Naive thymus-derived CD4-positive, alpha-beta T cell (primary cell): ENCODE measurements at regions not wholly inside any gene's neighbourhood (a gene's known extent, or its start where the extent isn't known, plus 50 kb on each side); places are given as distances from the start of the nearest gene placed in this dataset.

Experiments
- ATAC-seq: fragments of 150-1000 bp; cut with Tn5 transposase; 2 replicates; pipeline ENCODE4 v1.10.0; 2021; ENCODE audit warnings: mild to moderate bottlenecking, moderate library complexity
- CTCF ChIA-PET: fragments of 350-600 bp; sonication (Branson Sonifier 250); formaldehyde crosslinking; loops from one replicate; lab custom pipeline; 2021; ENCODE audit warnings: antibody characterized with exemption; lab: Charles Lee
- POLR2A ChIA-PET: fragments of 350-600 bp; sonication (Branson Sonifier 250); formaldehyde crosslinking; loops from one replicate; lab custom pipeline; 2021; ENCODE audit warnings: antibody characterized with exemption, inconsistent platforms; lab: Charles Lee
- DNase-seq, 9 donors: peaks; one replicate each; pipeline versions ENCODE4 v3.0.0 to v3.0.0-alpha.2; 2020 to 2022; ENCODE audit warnings: mixed read lengths in 1 of 9
- H3K27ac ChIP-seq: one replicate; pipeline ENCODE4 v1.7.0; 2013; ENCODE audit warnings: mild to moderate bottlenecking, low read depth, low read length, moderate library complexity
- H3K27me3 ChIP-seq, 2 donors: one replicate each; pipeline ENCODE4 v1.7.0; 2013; ENCODE audit warnings: low read length in 2 of 2, mild to moderate bottlenecking in 2 of 2, moderate library complexity in 2 of 2; ENCODE audit not compliant: control insufficient read depth in 2 of 2, insufficient read depth in 2 of 2
- H3K36me3 ChIP-seq, 3 experiments: 1 replicate in 2 of 3; 2 replicates in 1 of 3; pipeline ENCODE4 v1.7.0; 2013; ENCODE audit warnings: low read length in 3 of 3, mild to moderate bottlenecking in 3 of 3, moderate library complexity in 1 of 3; ENCODE audit not compliant: insufficient read depth in 3 of 3, control insufficient read depth in 2 of 3
- H3K4me1 ChIP-seq, 2 donors: one replicate each; pipeline ENCODE4 v1.7.0; 2013; ENCODE audit warnings: low read length in 2 of 2, mild to moderate bottlenecking in 2 of 2, moderate library complexity in 1 of 2; ENCODE audit not compliant: control insufficient read depth in 2 of 2, insufficient read depth in 2 of 2
- H3K4me3 ChIP-seq: 2 replicates; pipeline ENCODE4 v1.7.0; 2013; ENCODE audit warnings: mild to moderate bottlenecking, low read length
- H3K9me3 ChIP-seq, 3 experiments: 1 replicate in 2 of 3; 2 replicates in 1 of 3; pipeline ENCODE4 v1.7.0; 2013; ENCODE audit warnings: low read length in 3 of 3; ENCODE audit not compliant: control insufficient read depth in 2 of 3
- H3K27ac Mint-ChIP-seq, 9 donors: one replicate each; pipeline ENCODE4 v1.8.0; 2020 to 2022; ENCODE audit warnings: mixed read lengths in 9 of 9, mild to moderate bottlenecking in 8 of 9, moderate library complexity in 5 of 9, inconsistent platforms in 2 of 9
- H3K27me3 Mint-ChIP-seq, 5 donors: one replicate each; pipeline ENCODE4 v1.8.0; 2021 to 2022; ENCODE audit warnings: mixed read lengths in 5 of 5, mild to moderate bottlenecking in 1 of 5
- H3K36me3 Mint-ChIP-seq, 5 donors: one replicate each; pipeline ENCODE4 v1.8.0; 2020 to 2022; ENCODE audit warnings: mixed read lengths in 5 of 5, mild to moderate bottlenecking in 3 of 5, inconsistent platforms in 1 of 5
- H3K4me1 Mint-ChIP-seq, 7 donors: one replicate each; pipeline ENCODE4 v1.8.0; 2020 to 2022; ENCODE audit warnings: mixed read lengths in 7 of 7, mild to moderate bottlenecking in 3 of 7, inconsistent platforms in 1 of 7
- H3K4me3 Mint-ChIP-seq, 10 donors: one replicate each; pipeline ENCODE4 v1.8.0; 2020 to 2022; ENCODE audit warnings: mild to moderate bottlenecking in 10 of 10, mixed read lengths in 10 of 10, moderate library complexity in 6 of 10, inconsistent platforms in 2 of 10
- H3K9me3 Mint-ChIP-seq, 11 donors: one replicate each; pipeline ENCODE4 v1.8.0; 2020 to 2022; ENCODE audit warnings: mixed read lengths in 11 of 11, mild to moderate bottlenecking in 4 of 11, inconsistent platforms in 1 of 11, moderate library complexity in 1 of 11
- intact Hi-C, 2 donors: fragments of 100-400 bp; cut with micrococcal nuclease; formaldehyde crosslinking; loops; one replicate each; pipeline ENCODE4 v1.15.1; 2023

DNA sequence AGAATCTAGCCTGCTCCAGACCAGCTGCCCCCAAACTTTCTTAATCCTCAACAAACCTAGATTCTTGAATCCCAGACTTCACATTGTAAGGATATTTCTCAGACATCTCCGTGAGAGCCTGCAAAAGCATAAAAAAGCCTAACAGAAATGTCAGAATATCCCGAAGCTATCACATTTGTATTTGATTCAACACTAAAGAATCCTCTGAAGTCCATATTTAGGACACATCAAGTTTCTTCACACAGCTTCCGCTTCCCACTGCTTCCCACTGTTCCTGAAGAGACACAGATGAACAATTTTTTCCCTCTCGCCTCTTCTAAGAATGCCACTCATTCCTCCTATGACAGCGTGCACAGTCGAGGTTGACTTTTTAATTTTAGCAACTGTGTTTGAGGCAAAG, 396.2 kb upstream of the IGFBP3 start:
- ATAC-seq: no peak
- Mint-ChIP-seq H3K9me3 (peaks cover 0 to 16% (median 2%) of the 10 kb centered on the region in 11 donors), H3K36me3 (no peaks in the 10 kb centered on the region), H3K27me3 (peaks cover 0 to 4% (median 0%) of the 10 kb centered on the region in 5 donors), H3K4me1 (no peaks in the 10 kb centered on the region), H3K27ac (no peak overlapping the region), H3K4me3 (no peak overlapping the region)
- H3K4me1 ChIP-seq: no peaks in the 10 kb centered on the region
- no peak for DNase-seq
- no peaks in the 10 kb centered on the region for H3K36me3 ChIP-seq
- H3K9me3 ChIP-seq: no peaks in the 10 kb centered on the region
- H3K27me3 ChIP-seq: no peaks in the 10 kb centered on the region
- no peak overlapping the region for H3K4me3 ChIP-seq
- ChIA-PET POLR2A (no interaction called here), CTCF (no interaction called here)
- no peak overlapping the region for H3K27ac ChIP-seq
- intact Hi-C loops: no loop called here

DNA sequence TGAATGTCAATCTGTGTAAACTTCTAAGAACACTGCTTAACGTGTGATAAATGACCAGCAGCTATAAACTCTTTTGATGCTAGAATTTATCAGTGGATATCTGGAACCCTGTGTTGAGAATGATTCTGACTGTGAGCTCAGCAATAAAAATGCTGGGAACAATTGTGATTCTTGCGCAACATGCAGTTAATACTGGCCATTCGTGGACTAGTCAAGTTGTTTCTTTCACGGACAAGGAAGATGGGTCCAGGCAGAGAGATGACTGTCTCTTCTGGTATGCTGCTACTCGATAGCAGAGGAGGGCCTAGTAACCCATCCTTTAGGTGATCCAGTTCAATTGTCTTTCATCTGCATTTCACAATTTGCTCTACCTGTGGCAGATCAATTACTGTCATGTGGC, 394.8 kb upstream of the IGFBP3 start:
- no peak for DNase-seq
- Mint-ChIP-seq H3K4me3 (no peak overlapping the region), H3K36me3 (no peaks in the 10 kb centered on the region), H3K27me3 (peaks cover 0 to 4% (median 0%) of the 10 kb centered on the region in 5 donors), H3K9me3 (peaks cover 0 to 12% (median 1%) of the 10 kb centered on the region in 11 donors), H3K27ac (no peak overlapping the region), H3K4me1 (no peaks in the 10 kb centered on the region)
- intact Hi-C loops: no loop called here
- no peak for ATAC-seq
- Histone ChIP-seq H3K4me3 (no peak overlapping the region), H3K27me3 (no peaks in the 10 kb centered on the region), H3K9me3 (no peaks in the 10 kb centered on the region), H3K36me3 (no peaks in the 10 kb centered on the region), H3K27ac (no peak overlapping the region), H3K4me1 (no peaks in the 10 kb centered on the region)
- ChIA-PET CTCF (no interaction called here), POLR2A (no interaction called here)

DNA sequence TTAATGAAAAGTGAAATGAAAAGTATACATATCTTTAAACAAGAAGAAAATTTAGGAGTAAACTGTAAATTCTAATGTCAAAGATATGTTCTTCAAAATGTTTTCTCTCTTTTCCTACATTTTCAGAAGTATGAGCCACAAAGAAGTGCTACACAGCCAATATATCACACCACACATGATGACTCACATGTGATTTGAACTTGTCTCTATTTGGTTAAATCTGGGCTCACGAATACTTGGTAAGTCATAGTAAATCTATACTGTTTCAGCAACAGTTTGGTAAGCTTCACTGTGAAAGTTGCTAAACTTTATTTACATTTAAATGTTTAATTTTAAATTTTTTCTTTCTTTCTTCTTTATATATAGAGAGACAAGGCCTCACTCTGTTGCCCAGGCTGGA, 380.6 kb upstream of the IGFBP3 start:
- Mint-ChIP-seq H3K27ac (no peak overlapping the region), H3K27me3 (no peaks in the 10 kb centered on the region), H3K4me1 (no peaks in the 10 kb centered on the region), H3K4me3 (no peak overlapping the region), H3K9me3 (peaks cover 0 to 16% (median 6%) of the 10 kb centered on the region in 11 donors), H3K36me3 (no peaks in the 10 kb centered on the region)
- Histone ChIP-seq H3K27me3 (no peaks in the 10 kb centered on the region), H3K4me3 (no peak overlapping the region), H3K9me3 (no peaks in the 10 kb centered on the region), H3K27ac (no peak overlapping the region), H3K4me1 (no peaks in the 10 kb centered on the region), H3K36me3 (no peaks in the 10 kb centered on the region)
- ATAC-seq (no peak), DNase-seq (no peak)
- intact Hi-C loops: no loop called here
- ChIA-PET POLR2A (no interaction called here), CTCF (no interaction called here)

DNA sequence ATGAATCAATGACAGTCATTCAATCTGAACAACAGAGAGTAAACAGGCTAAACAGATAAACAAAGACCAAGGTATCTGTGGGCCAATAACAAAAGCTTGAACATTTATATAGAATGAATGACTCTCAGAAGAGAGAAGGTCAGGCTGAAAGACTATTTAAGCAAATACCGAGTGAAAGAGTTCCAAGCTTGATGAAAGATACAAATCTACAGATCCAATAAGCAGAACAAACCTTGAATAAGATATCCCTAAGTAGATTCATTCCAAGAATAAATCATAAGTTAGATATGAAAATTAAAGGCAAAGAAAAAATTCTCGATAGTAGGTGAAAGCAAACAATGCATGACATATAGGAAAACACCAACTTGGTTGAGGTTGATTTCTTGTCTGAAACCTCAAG, 376.4 kb upstream of the IGFBP3 start:
- ChIA-PET POLR2A (no interaction called here), CTCF (no interaction called here)
- Mint-ChIP-seq H3K36me3 (no peaks in the 10 kb centered on the region), H3K27ac (no peak overlapping the region), H3K4me1 (no peaks in the 10 kb centered on the region), H3K9me3 (peaks cover 0 to 11% (median 3%) of the 10 kb centered on the region in 11 donors), H3K4me3 (no peak overlapping the region), H3K27me3 (peaks cover 0 to 6% (median 0%) of the 10 kb centered on the region in 5 donors)
- ATAC-seq (no peak), DNase-seq (no peak)
- Histone ChIP-seq H3K36me3 (no peaks in the 10 kb centered on the region), H3K9me3 (no peaks in the 10 kb centered on the region), H3K4me1 (no peaks in the 10 kb centered on the region), H3K27me3 (no peaks in the 10 kb centered on the region), H3K4me3 (no peak overlapping the region), H3K27ac (no peak overlapping the region)
- intact Hi-C loops: no loop called here

DNA sequence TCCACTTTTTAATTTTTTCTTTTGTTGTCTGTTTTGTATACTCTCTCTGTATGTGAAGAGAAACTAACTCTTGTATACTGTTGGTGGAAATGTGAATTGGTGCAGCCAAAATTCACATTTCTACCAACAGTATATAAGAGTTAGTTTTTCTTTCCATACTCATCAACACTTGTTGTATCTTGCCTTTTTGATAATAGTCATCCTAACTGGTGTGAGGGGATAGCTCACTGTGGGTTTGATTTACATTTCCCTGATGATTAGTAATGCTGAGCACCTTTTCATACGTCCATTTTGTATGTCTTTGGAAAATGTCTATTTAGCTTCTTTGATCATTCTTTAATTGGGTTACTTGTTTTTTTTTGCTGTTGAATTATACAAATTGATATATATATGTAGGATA, 375.5 kb upstream of the IGFBP3 start:
- Histone ChIP-seq H3K9me3 (no peaks in the 10 kb centered on the region), H3K4me3 (no peak overlapping the region), H3K27me3 (no peaks in the 10 kb centered on the region), H3K4me1 (no peaks in the 10 kb centered on the region), H3K36me3 (no peaks in the 10 kb centered on the region), H3K27ac (no peak overlapping the region)
- Mint-ChIP-seq H3K27ac (no peak overlapping the region), H3K4me1 (no peaks in the 10 kb centered on the region), H3K36me3 (no peaks in the 10 kb centered on the region), H3K4me3 (no peak overlapping the region), H3K9me3 (peaks cover 0 to 11% (median 3%) of the 10 kb centered on the region in 11 donors), H3K27me3 (peaks cover 0 to 6% (median 0%) of the 10 kb centered on the region in 5 donors)
- CTCF ChIA-PET: no interaction called here
- intact Hi-C loops: no loop called here
- ATAC-seq (no peak), DNase-seq (no peak)
- POLR2A ChIA-PET: no interaction called here

DNA sequence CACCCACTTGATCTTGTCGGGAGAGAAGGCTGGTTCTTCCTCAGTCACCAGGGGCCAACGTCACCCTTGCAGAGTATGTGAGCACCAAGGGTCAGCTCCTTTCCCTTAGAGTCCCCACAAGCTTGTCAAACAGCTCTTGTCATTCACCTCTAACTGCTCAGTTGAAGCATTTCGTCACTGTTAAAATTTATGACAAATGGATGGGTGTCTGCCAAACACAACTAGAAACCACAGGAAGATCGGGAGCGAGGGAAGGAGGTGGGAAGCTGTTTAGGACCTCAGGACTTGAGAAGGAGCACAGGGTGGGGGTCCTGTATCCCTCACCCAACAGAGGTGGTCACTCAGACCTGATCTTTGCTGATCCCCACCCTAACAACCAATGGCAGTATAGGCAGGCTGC, 373.3 kb upstream of the IGFBP3 start:
- Histone ChIP-seq H3K4me3 (no peak overlapping the region), H3K27ac (no peak overlapping the region), H3K36me3 (no peaks in the 10 kb centered on the region), H3K27me3 (no peaks in the 10 kb centered on the region), H3K4me1 (no peaks in the 10 kb centered on the region), H3K9me3 (no peaks in the 10 kb centered on the region)
- no peaks in the 10 kb centered on the region for H3K4me1 Mint-ChIP-seq
- intact Hi-C loops: no loop called here
- H3K27me3 Mint-ChIP-seq: peaks cover 0 to 6% (median 0%) of the 10 kb centered on the region in 5 donors
- no peak for ATAC-seq
- H3K9me3 Mint-ChIP-seq: peaks cover 0 to 11% (median 3%) of the 10 kb centered on the region in 11 donors
- ChIA-PET POLR2A (no interaction called here), CTCF (no interaction called here)
- no peaks in the 10 kb centered on the region for H3K36me3 Mint-ChIP-seq
- no peak overlapping the region for H3K4me3 Mint-ChIP-seq
- H3K27ac Mint-ChIP-seq: no peak overlapping the region
- no peak for DNase-seq

DNA sequence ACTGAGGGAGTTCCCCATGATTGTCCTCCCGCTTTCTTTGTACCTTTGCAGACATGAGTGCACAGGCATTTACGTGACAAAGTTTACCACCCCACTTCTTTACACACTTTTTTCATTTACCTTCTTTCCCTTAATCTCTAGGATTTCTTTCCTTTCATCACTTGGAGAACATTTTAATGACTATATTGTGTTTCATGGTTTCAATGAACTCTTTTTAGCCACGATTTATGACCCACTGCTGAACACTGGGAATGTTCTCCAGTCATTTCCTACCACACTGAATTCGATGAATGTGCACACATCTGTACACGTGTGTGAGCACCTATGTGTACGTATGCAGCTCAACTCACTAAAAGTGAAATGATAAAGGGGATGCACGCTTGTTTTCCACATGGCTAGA, 371.7 kb upstream of the IGFBP3 start:
- Mint-ChIP-seq H3K36me3 (no peaks in the 10 kb centered on the region), H3K4me3 (no peak overlapping the region), H3K4me1 (no peaks in the 10 kb centered on the region), H3K27ac (no peak overlapping the region), H3K27me3 (peaks cover 0 to 6% (median 0%) of the 10 kb centered on the region in 5 donors), H3K9me3 (peaks cover 0 to 7% (median 0%) of the 10 kb centered on the region in 11 donors)
- Histone ChIP-seq H3K4me3 (no peak overlapping the region), H3K27ac (no peak overlapping the region), H3K4me1 (no peaks in the 10 kb centered on the region), H3K36me3 (no peaks in the 10 kb centered on the region), H3K9me3 (no peaks in the 10 kb centered on the region), H3K27me3 (no peaks in the 10 kb centered on the region)
- ChIA-PET CTCF (no interaction called here), POLR2A (no interaction called here)
- intact Hi-C loops: no loop called here
- ATAC-seq (no peak), DNase-seq (no peak)
